ENCODE measurements at regions not wholly inside any gene's neighbourhood (a gene's known extent, or its start where the extent isn't known, plus 50 kb on each side); places are given as distances from the start of the nearest gene placed in this dataset.

DNA sequence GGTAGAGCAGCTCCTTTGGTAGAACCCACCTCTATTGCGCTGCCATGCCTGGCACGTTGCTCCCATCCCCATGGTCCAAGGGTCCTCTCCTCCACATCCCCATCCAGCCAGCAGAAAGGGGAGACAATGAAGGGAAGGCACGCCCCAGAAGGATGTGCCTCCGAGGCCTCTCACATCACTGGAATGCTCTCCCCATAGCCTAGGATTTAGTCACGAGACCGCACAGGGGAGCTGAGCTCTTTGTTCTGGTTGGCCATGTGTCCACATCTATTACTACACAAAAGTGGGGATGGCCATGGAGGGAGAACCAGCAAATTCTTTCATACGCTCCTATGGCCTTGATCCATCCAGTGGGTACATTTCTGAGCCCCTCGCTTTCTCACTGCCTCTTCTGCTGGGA lies 60.5 kb upstream of the SALL4 start:
- TF ChIP-seq, protein P1, sequence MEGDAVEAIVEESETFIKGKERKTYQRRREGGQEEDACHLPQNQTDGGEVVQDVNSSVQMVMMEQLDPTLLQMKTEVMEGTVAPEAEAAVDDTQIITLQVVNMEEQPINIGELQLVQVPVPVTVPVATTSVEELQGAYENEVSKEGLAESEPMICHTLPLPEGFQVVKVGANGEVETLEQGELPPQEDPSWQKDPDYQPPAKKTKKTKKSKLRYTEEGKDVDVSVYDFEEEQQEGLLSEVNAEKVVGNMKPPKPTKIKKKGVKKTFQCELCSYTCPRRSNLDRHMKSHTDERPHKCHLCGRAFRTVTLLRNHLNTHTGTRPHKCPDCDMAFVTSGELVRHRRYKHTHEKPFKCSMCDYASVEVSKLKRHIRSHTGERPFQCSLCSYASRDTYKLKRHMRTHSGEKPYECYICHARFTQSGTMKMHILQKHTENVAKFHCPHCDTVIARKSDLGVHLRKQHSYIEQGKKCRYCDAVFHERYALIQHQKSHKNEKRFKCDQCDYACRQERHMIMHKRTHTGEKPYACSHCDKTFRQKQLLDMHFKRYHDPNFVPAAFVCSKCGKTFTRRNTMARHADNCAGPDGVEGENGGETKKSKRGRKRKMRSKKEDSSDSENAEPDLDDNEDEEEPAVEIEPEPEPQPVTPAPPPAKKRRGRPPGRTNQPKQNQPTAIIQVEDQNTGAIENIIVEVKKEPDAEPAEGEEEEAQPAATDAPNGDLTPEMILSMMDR (IDR thresholded peaks at IDR 0.05; ENCODE audit: low read depth, low read length, missing input control): no peak
- no peak for TF ChIP-seq RAD21 (IDR thresholded peaks at IDR 0.05)
- no peak for TF ChIP-seq GABPA (IDR thresholded peaks at IDR 0.05 in 1 of 2, conservative IDR thresholded peaks at IDR 0.05 in 1 of 2)
- TF ChIP-seq REST (IDR thresholded peaks at IDR 0.05): no peak
- TF ChIP-seq, protein P2, sequence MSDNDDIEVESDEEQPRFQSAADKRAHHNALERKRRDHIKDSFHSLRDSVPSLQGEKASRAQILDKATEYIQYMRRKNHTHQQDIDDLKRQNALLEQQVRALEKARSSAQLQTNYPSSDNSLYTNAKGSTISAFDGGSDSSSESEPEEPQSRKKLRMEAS (IDR thresholded peaks at IDR 0.05): no peak
- no peak for TF ChIP-seq HNF4G (IDR thresholded peaks at IDR 0.05)
- no peak for TF ChIP-seq SP1 (IDR thresholded peaks at IDR 0.05)
- TF ChIP-seq JUND (IDR thresholded peaks at IDR 0.05): no peak
- no peak for TF ChIP-seq YY1 (IDR thresholded peaks at IDR 0.05)
- no peak for TF ChIP-seq TAF1 (conservative IDR thresholded peaks at IDR 0.05)
- TF ChIP-seq ZBTB33 (IDR thresholded peaks at IDR 0.05): no peak
- TF ChIP-seq RXRA (IDR thresholded peaks at IDR 0.05): no peak
- TF ChIP-seq FOXA1 (IDR thresholded peaks at IDR 0.05): no peak

Data from liver (tissue), 3 donors.